ENCODE measurements at regions not wholly inside any gene's neighbourhood (a gene's known extent, or its start where the extent isn't known, plus 50 kb on each side); places are given as distances from the start of the nearest gene placed in this dataset.
A peak's percentile ranks its signal among the peaks of the same experiment; 100 is the strongest.

- Histone ChIP-seq H3K9ac (ENCODE audit: low read length) (no peak overlapping the region), H3K4me3 (replicated peaks in 1 of 2; ENCODE audit: low read depth in 1 of 2, low read length in 2 of 2) (no peak overlapping the region), H3K9me2 (ENCODE audit: insufficient read depth) (no peaks in the 10 kb centered on the region), H2AFZ (ENCODE audit: low read depth, low read length, poor library complexity, severe bottlenecking) (peak overlapping the region; percentile 16), H3K4me1 (ENCODE audit: control insufficient read depth in 1 of 2, insufficient read depth in 2 of 2, low read length in 2 of 2) (no peaks in the 10 kb centered on the region), H3K27me3 (ENCODE audit: insufficient read depth, low read length) (no peaks in the 10 kb centered on the region), H3K36me3 (ENCODE audit: control insufficient read depth in 1 of 2, insufficient read depth in 2 of 2, low read length in 2 of 2) (no peaks in the 10 kb centered on the region), H4K20me1 (ENCODE audit: insufficient read depth) (no peaks in the 10 kb centered on the region), H3K9me3 (ENCODE audit: control insufficient read depth in 1 of 2, insufficient read depth in 1 of 2, low read depth in 1 of 2, low read length in 2 of 2) (no peaks in the 10 kb centered on the region), H3K4me2 (ENCODE audit: low read length) (no peak overlapping the region), H3K79me2 (ENCODE audit: insufficient read depth, low read length) (no peaks in the 10 kb centered on the region), H3K27ac (ENCODE audit: low read depth, low read length) (no peak overlapping the region)
- no peak for DNase-seq (ENCODE audit: low read depth, low spot score)
- POLR2A ChIA-PET = no interaction called here
- intact Hi-C loops (cut with micrococcal nuclease) = no loop called here
- TF ChIP-seq EZH2 (IDR thresholded peaks at IDR 0.05) = no peak
- no peak for TF ChIP-seq POLR2AphosphoS5 (IDR thresholded peaks at IDR 0.05; ENCODE audit: low read depth, low read length)
- TF ChIP-seq SIN3A (IDR thresholded peaks at IDR 0.05; ENCODE audit: low read depth) = no peak
- no peak for TF ChIP-seq ZBTB33 (IDR thresholded peaks at IDR 0.05; ENCODE audit: extremely low read depth, insufficient replicate concordance, low read length)
- TF ChIP-seq CEBPB (IDR thresholded peaks at IDR 0.05; ENCODE audit: low read depth) = no peak
- no peak for TF ChIP-seq FOSL1 (IDR thresholded peaks at IDR 0.05; ENCODE audit: low read depth)
- TF ChIP-seq CBX3 (IDR thresholded peaks at IDR 0.05; ENCODE audit: low read depth) = no peak
- TF ChIP-seq SRF (IDR thresholded peaks at IDR 0.05; ENCODE audit: low read depth) = no peak
- no peak for TF ChIP-seq JUND (IDR thresholded peaks at IDR 0.05)
- no peak for TF ChIP-seq ZNF274 (IDR thresholded peaks at IDR 0.05; ENCODE audit: low read depth, low read length)
- no peak for TF ChIP-seq EGR1 (IDR thresholded peaks at IDR 0.05; ENCODE audit: low read depth)
- no peak for TF ChIP-seq TCF7L2 (IDR thresholded peaks at IDR 0.05; ENCODE audit: borderline replicate concordance, extremely low read depth, insufficient read depth, insufficient read length)
- no peak for TF ChIP-seq REST (IDR thresholded peaks at IDR 0.05; ENCODE audit: low read depth)
- no peak for TF ChIP-seq ELF1 (IDR thresholded peaks at IDR 0.05; ENCODE audit: borderline replicate concordance, low read depth)
- CTCF ChIA-PET = no interaction called here
- ATAC-seq = no peak
- no TSS peak for BruUV-seq (replicated peaks)
- RAD21 ChIA-PET (ENCODE audit: low non-redundant PET in 1 of 2, low total read pairs in 2 of 2, uncharacterized antibody in 2 of 2, unreplicated experiment in 2 of 2) = no interaction called here
Observed at GRCh38 chr2:150672311-150672710, 184.8 kb upstream of the RND3 start.
